8988T (cell line): ENCODE measurements at regions not wholly inside any gene's neighbourhood (a gene's known extent, or its start where the extent isn't known, plus 50 kb on each side); places are given as distances from the start of the nearest gene placed in this dataset.
A peak's percentile ranks its signal among the peaks of the same experiment; 100 is the strongest.

Source experiments
- DNase-seq: peaks from one replicate; pipeline ENCODE4 v3.0.0; 2011

GRCh38 chr12:93315385-93315906, 62.3 kb upstream of the NUDT4 start:
- DNase-seq, result no peak

DNA sequence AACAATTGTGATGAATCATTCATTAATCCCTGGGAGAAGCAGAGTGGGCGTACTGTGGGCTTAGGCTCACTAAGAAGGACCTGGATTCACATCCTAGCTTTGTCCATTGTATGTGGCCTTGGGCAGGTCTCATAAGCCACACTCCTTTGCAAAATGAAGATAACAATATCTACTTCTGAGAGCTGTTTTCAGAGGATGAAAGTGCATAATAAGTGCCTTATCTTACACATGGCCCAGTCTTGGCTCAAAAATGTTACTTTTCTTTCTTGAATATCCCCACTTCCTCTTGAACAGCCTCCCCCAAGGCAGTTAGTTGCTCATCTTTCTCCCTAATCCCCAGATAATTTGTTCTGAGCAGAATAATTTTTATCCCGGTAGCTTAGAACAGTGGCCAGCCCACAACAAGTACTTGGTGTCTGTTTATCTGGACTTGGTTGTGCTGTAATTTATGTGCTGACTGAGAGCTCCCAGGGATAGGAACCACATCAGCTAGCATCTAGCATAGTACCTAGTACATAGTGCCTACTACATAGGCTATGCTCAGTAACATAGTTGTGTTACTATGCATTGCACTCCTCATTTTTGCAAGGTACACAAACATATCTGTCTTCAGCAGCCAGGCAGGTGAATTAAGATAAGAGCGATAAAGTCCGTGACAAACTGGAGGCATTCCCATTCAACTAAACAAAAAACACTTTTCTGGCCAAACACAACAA, 61.7 kb upstream of the NUDT4 start:
- DNase-seq, result no peak

- DNase-seq, result no peak
Observed at GRCh38 chr12:93316623-93316971, 61.1 kb upstream of the NUDT4 start.

GRCh38 chr12:93317227-93317626, 60.5 kb upstream of the NUDT4 start:
- DNase-seq, result no peak

DNA sequence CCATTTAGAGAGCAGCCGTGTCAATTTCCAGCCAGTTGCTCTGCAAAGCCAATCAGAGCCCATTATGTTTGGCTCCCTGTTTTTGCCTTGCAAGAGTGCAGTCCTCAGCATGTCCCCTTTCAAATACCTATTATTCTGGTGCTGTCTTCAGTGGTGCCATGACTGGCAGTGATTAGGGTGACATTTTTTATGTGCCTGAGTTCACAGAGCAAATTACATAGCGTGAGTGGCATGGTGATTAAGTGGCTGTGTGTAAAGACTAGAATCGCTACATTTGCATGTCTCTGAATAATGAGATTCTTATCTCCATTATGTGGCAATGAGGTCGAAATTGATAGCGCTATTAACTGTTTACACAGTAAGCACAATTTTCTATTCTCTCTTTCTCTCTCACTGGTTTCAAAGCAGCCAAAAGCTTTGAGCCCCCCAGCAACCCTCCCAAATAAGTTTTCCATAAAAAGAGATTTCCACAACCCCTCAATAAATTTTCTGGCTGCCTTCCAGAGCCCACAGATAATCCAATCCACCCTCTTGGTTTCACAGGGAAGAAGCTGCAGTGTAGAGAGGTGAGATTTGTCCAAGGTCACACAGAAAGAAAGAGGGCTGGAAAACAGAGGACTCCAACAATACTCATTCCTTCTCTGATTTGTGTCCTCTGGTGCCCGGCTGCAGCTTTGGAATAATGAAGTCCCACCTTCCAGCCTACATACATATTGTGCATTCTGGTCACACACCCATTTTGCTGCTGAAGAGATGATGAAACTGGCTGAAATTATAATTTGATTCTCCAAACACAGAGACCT, 58.8 kb upstream of the NUDT4 start:
- no peak for DNase-seq

DNA sequence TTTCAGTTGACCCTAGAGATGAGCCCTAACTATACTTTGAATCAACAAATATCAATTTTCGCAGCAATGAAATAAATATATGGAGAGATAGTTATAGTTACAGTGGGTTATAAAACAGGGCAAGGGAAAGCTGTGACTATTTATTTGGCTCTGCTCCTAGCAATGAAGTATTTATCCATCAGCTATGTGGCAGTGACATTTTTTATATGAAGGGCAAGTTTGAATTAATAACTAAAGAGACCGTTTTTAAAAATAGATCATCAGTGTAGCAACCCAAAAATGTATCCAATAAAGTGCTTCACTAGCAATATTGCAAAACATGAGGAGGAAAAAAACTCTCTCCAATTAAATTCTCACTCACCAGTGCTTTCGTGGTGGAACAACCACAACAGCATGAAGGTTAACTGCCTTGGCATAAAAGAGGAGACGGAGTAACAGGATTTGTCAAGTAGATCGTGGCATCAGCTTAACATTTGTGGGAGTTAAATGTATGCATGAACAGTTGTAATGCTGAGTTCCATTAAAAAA, 58.1 kb upstream of the NUDT4 start:
- DNase-seq, result no peak

DNA sequence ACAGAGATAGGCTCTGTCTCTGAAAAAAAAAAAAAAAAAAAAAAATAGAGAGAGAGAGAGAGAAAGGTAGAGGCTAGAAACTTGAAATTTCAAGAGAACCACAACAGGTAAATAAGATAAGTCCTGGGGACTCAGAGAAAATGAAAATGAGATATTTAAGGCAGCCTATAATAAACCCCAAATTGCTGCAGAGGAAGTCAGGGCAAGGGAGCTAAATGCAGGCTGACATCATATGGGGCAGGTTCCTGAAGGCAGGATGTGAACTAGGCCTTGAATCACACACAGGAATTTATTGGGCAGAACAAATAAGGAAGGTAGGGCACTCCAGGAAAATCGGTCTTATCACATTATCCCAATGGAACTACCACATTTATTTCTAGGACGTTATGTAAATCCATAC, 54.9 kb upstream of the NUDT4 start:
- DNase-seq, result peak; percentile 25

DNA sequence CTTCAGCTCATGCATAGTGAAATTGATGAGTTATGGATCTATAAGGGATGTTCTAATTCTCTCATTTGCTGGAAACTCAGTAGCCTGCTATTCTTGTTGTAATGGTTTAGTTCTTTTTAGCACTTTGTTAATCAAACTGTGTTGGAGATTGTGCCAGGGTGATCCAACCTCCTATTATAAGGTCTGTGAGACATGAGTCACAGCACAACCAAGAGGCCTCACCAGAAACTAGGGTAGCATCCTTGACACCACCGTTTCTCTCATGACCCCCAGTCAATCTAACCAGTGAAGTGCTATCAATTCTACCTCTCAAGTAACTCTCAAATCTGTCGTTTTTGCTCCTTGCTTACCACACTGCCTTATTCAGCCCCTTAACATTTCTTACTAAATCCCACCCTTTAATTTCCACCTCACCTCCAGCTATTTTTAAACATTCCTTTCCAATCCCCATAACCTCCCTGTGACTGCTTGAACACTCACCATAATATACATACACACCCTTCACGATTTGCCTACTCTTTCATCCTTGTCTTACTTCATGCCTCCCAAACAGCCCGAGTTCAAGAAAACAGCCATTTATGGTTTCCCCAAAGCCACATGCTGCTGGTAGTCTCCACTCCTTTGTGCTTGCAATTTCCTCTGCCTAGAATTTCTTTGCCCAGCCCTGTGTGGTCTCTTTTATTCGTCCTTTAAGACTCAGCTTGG, 53.9 kb upstream of the NUDT4 start:
- DNase-seq, result no peak

DNA sequence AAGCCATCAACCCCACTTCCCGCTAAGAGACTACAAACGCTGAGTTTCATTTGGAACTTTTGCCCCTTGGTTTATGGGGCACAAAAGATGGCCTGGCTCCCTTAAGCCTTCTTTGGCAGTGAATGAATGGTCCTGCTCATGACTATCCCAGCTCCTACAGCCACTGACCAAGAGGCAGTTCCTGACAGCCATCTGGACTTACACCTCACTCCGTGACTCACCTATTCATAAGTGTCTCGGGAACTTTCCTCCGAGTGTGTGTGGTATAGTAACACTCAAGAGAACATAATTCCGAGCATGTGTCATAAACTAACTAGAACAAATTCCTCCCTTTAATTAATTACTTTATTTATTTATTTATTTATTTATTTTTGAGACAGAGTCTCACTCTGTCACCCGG, 51.9 kb upstream of the NUDT4 start:
- no peak for DNase-seq
